GM12891 (cell line): ENCODE measurements at regions not wholly inside any gene's neighbourhood (a gene's known extent, or its start where the extent isn't known, plus 50 kb on each side); places are given as distances from the start of the nearest gene placed in this dataset.

Experiments used
- POLR2A ChIP-seq: IDR thresholded peaks from 2 replicates; pipeline ENCODE4 v1.6.1; 2011; ENCODE audit warnings: low read depth, low read length, control low read depth
- POLR2AphosphoS5 ChIP-seq: IDR thresholded peaks from 2 replicates; pipeline ENCODE4 v1.6.1; 2011; ENCODE audit warnings: low read depth, low read length, control low read depth

GRCh38 chr2:59706729-59707128, 846.7 kb downstream of the BCL11A start:
- TF ChIP-seq POLR2A, result no peak
- TF ChIP-seq POLR2AphosphoS5, result no peak
